HG02981 (cell line): ENCODE measurements at regions not wholly inside any gene's neighbourhood (a gene's known extent, or its start where the extent isn't known, plus 50 kb on each side); places are given as distances from the start of the nearest gene placed in this dataset.

ENCODE experiments used
- ATAC-seq: cut with Tn5 transposase; IDR thresholded peaks from one replicate; pipeline ENCODE4 v1.9.1; 2021; ENCODE audit warnings: mild to moderate bottlenecking, moderate library complexity; ENCODE audit not compliant: unreplicated experiment

DNA sequence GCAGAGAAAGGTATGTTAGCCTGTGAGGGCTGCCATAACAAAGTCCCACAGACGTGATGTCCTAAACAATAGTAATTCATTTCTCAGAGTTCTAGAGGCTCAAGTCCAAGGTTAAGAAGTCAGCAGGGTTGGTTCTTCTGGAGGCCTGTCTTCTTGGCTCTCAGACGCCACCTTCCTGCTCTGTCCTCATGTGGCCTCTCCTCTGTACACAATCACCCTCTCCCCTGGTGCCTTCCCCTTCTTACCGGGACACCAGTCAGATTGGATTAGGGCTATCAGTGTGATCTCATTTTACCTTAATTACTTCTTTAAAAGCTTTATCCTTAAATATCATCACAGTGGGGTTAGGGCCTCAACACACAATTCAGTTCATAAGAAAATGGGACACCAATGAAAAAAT, 860.5 kb downstream of the RNF144A start:
- no peak for ATAC-seq

DNA sequence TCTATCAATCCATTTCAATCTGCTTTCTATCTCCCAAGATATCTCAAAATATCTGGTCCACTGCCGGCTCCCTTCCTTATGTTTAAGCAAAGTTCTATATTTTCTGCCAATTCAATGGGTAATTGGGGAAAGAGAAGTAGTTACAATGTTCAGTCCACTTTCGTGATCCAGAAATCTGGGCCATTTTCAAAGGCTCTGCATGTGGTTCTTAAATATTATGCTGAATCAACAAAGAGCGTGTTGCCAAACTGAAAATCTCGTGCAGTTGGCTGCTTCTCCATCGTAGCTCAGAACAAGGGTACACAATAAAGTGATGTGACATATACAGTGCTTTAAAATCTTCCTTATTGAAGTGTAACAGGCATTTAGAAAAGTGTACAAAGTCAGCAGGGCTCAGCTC, 863.1 kb downstream of the RNF144A start:
- ATAC-seq, result no peak

GRCh38 chr2:7785700-7786099, 868.5 kb downstream of the RNF144A start:
- no peak for ATAC-seq

GRCh38 chr2:7788736-7789135, 871.5 kb downstream of the RNF144A start:
- no peak for ATAC-seq

- no peak for ATAC-seq
Observed at GRCh38 chr2:7792031-7792651, 874.9 kb downstream of the RNF144A start.

GRCh38 chr2:7795778-7796563, 878.8 kb downstream of the RNF144A start:
- no peak for ATAC-seq

GRCh38 chr2:7800031-7800430, 881.8 kb upstream of the ID2 start:
- ATAC-seq, result no peak

GRCh38 chr2:7801212-7801611, 880.6 kb upstream of the ID2 start:
- ATAC-seq, result no peak

DNA sequence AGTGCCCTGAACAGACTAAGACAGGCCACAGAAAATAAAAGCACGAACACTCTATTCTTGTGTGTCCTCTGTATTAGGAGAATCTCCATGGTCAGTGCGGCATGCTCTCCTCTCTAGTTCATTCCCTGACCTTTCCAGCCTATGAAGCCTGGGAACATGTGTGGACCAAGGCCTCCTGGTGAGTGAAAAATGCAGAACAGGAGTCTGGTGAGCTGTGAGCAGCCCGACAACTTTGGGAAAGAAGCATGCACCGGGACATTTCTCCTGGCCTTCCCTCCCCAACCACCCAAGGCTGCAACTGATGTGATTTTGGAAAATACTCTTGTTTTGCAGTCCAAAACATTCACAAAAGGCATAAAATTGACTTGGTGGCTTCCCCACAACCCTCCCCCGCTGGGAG, 878.3 kb upstream of the ID2 start:
- ATAC-seq, result no peak

GRCh38 chr2:7809640-7810039, 872.2 kb upstream of the ID2 start:
- no peak for ATAC-seq

GRCh38 chr2:7811073-7811472, 870.8 kb upstream of the ID2 start:
- no peak for ATAC-seq

DNA sequence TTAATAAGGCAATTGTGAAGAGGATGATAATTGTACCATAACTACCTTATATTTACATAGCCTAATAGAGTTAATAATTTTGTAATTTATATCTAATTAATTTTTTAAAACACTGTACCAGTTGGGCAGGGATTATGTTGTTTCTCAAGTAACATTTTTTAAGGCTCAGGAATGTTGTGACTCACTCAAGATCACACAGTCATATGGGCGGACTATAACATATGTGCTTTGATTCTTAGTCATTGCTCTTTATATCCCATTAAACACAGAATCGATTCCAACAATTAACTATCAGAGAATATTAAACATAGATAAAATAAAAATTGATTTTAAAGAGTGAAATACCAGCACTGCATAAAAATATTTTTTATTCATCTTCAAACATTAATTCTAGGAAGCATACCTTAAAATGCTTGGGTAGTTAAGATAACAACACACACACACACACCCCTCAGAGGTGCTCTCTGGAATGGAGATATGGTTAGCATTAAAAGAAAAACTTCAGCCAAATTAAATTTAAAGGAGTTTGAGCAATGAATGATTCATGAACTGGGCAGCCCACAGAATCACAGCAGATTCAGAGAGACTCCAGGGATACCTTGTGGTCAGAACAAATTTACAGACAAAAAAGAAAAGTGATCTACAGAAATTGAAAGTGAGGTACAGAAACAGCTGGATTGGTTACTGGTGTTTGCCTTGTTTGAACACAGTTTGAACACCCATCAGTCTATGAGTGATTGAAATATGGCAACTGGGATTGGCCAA, 869.4 kb upstream of the ID2 start:
- no peak for ATAC-seq

DNA sequence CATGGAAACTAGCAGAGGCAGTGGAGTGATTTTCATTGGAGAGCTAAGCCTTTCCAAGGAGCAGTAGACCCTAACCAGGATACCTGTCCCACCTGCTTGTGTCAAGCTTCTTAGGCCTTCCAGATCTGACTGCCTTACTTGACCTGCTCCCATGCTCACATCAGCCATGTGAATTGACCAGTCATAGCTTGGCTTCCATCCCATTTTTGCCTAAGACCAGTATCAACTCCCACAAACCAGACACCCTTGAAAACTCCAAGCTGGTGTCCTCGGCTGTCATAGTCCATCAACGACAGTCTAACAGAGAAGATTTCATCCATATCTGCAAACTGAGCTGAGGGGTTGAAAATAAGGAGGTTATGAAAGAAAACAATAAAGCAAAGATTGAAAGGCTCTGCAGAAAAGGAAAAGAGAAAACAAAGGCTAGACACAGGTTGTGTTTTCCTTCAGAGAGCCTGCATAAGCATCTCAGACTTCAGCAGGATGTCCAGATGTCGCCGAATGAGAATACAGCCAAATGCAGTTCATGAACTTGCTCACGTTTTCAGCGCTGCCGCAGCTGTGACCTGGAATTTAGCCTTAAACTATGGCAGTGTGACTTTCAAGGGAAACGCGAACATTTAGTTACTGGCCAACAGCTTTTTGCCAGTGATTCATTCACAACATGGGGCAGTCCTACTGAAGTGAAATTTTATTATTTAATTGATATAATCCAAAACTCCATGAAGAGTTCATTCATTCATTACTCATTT, 868.1 kb upstream of the ID2 start:
- no peak for ATAC-seq

GRCh38 chr2:7815726-7816125, 866.1 kb upstream of the ID2 start:
- no peak for ATAC-seq

- no peak for ATAC-seq
Observed at GRCh38 chr2:7816233-7816632, 865.6 kb upstream of the ID2 start.

- no peak for ATAC-seq
Observed at GRCh38 chr2:7816944-7817343, 864.9 kb upstream of the ID2 start.

- ATAC-seq, result no peak
Observed at GRCh38 chr2:7819316-7819715, 862.5 kb upstream of the ID2 start.

DNA sequence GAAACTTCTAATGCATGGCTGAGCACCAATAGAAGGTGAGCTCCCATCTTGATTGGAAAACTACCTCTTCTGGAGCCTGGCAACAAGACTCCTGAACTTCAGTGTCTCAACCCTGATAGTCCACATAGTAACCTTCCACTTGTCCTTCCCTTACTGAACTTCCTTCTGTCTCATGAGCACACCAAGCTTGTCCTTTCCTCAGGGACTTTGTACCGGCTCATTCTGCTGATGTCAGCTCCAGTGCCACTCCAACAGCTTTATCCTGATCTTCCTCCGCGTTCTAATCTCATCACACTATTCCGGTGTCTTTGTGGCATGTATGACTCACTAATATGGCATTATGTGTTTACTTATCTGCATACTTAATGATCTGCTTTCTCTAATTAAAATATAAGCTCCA, 862.0 kb upstream of the ID2 start:
- ATAC-seq, result no peak

DNA sequence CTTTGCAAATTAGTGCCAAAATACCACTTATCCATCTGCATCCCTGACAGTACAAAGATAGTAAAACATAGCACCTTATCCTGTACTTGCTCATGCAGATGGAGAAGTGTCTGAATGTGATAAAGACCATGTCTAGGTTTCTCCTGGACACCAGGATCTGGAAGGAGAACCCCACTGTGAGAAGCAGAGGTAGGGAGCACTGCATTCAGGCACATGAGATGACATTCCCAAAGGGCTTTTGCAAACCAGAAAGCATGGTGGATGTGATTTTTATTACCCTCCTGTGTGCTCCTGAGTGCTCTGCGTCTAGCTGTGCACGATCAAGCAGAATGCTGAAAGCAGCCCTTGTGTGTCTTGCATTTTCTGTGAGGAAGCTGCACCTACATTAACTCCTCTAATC, 857.6 kb upstream of the ID2 start:
- no peak for ATAC-seq

- peak; percentile 92 for ATAC-seq
Observed at GRCh38 chr2:7825591-7826312, 856.1 kb upstream of the ID2 start.

- no peak for ATAC-seq
Observed at GRCh38 chr2:7826656-7827055, 855.2 kb upstream of the ID2 start.
